K562 (cell line): ENCODE measurements at regions not wholly inside any gene's neighbourhood (a gene's known extent, or its start where the extent isn't known, plus 50 kb on each side); places are given as distances from the start of the nearest gene placed in this dataset.

ENCODE experiments used
- ATAC-seq: fragments of 200-7000 bp; cut with Tn5 transposase; 3 replicates; pipeline ENCODE4 v1.9.1; 2020; ENCODE audit warnings: moderate library complexity
- BruUV-seq: library from RNA; stranded (reverse); fragments of 400-500 nt; replicated peaks from 2 replicates; lab custom pipeline; 2021; lab: Mats Ljungman, UMichigan
- CTCF ChIA-PET: fragments of 300-600 bp; formaldehyde crosslinking; extraction: SDS; loops from one replicate; lab custom pipeline; 2021; ENCODE audit warnings: low intra/inter-chr PET ratio; lab: Yijun Ruan, JAX
- POLR2A ChIA-PET: fragments of 300-600, 350-650 bp; sonication (Branson Sonifier 250); formaldehyde crosslinking; extraction: SDS; loops from one replicate; lab custom pipeline; 2021; ENCODE audit warnings: antibody characterized with exemption, inconsistent platforms; lab: Yijun Ruan, JAX
- DNase-seq, 4 experiments: peaks; one replicate each; pipeline versions ENCODE4 v3.0.0 to v3.0.0-alpha.2; 2011 to 2018; ENCODE audit warnings: low spot score in 3 of 4, mixed read lengths in 3 of 4; ENCODE audit errors: extremely low read depth in 1 of 4
- FAIRE-seq: peaks from 2 replicates; lab custom pipeline; 2011; peaks lifted over from hg19 to GRCh38; lab: Jason Lieb, UNC
- H2AFZ ChIP-seq: 2 replicates; pipeline ENCODE4 v1.6.0; 2011; ENCODE audit warnings: low read depth, low read length, control low read depth, inconsistent platforms
- H3K27ac ChIP-seq: fragments of 200-600 bp; 3 replicates; pipeline ENCODE4 v1.8.0; 2011; ENCODE audit warnings: low read depth, mild to moderate bottlenecking, control low read depth, inconsistent platforms, low read length, moderate library complexity, mixed read lengths; ENCODE audit errors: extremely low read depth
- H3K27me3 ChIP-seq, 2 experiments: fragments of 300-600 bp in 1 of 2; 2 replicates in 1 of 2; 3 replicates in 1 of 2; pipeline versions ENCODE4 v1.6.0 to v1.8.0; 2011; ENCODE audit warnings: inconsistent platforms in 2 of 2, low read length in 2 of 2, mild to moderate bottlenecking in 1 of 2, mixed read lengths in 1 of 2, moderate library complexity in 1 of 2; ENCODE audit not compliant: control insufficient read depth in 2 of 2, insufficient read depth in 2 of 2
- H3K36me3 ChIP-seq: fragments of 300-600 bp; 3 replicates; pipeline ENCODE4 v1.8.0; 2011; ENCODE audit warnings: mild to moderate bottlenecking, low read length, inconsistent platforms; ENCODE audit not compliant: control insufficient read depth, insufficient read depth
- H3K4me1 ChIP-seq, 2 experiments: fragments of 200-600 bp in 1 of 2; replicated peaks in 1 of 2; 2 replicates in 1 of 2; 3 replicates in 1 of 2; pipeline versions ENCODE4 v1.5.1 to v1.8.0; 2011; ENCODE audit warnings: inconsistent platforms in 2 of 2, low read length in 2 of 2, mild to moderate bottlenecking in 1 of 2, mixed read lengths in 1 of 2, moderate library complexity in 1 of 2; ENCODE audit not compliant: control insufficient read depth in 2 of 2, insufficient read depth in 2 of 2
- H3K4me2 ChIP-seq: 2 replicates; pipeline ENCODE4 v1.6.1; 2011; ENCODE audit warnings: low read length, control low read depth, inconsistent platforms, mixed read lengths; ENCODE audit not compliant: insufficient read depth
- H3K4me3 ChIP-seq: fragments of 200-600 bp; sonication (generic), shearing (Covaris generic); 2 replicates; pipeline ENCODE4 v1.5.1; 2016; ENCODE audit warnings: control low read depth, inconsistent platforms
- H3K79me2 ChIP-seq: fragments of 200-600 bp; 3 replicates; pipeline ENCODE4 v1.8.0; 2011; ENCODE audit warnings: low read length, inconsistent platforms; ENCODE audit not compliant: control insufficient read depth, insufficient read depth
- H3K9ac ChIP-seq, 2 experiments: 2 replicates each; pipeline versions ENCODE4 v1.6.0 to v1.6.1; 2011; ENCODE audit warnings: low read depth in 2 of 2, low read length in 2 of 2, control low read depth in 1 of 2, inconsistent platforms in 1 of 2, mild to moderate bottlenecking in 1 of 2, mixed read lengths in 1 of 2; ENCODE audit not compliant: insufficient read depth in 1 of 2
- H3K9me1 ChIP-seq: one replicate; pipeline ENCODE4 v1.6.0; 2011; ENCODE audit warnings: inconsistent platforms, mild to moderate bottlenecking, low read length, moderate library complexity; ENCODE audit not compliant: control insufficient read depth, insufficient read depth
- H3K9me3 ChIP-seq: replicated peaks from 2 replicates; pipeline ENCODE4 v1.5.1; 2011; ENCODE audit warnings: low read depth, low read length, inconsistent platforms; ENCODE audit not compliant: control insufficient read depth, insufficient read depth
- H4K20me1 ChIP-seq: replicated peaks from 2 replicates; pipeline ENCODE4 v1.6.1; 2011; ENCODE audit warnings: low read length, inconsistent platforms, mixed read lengths; ENCODE audit not compliant: control insufficient read depth, insufficient read depth
- CBFA2T2 ChIP-seq: fragments of 450-650 bp; conservative IDR thresholded peaks from 2 replicates; pipeline ENCODE4 v1.6.1; 2017; ENCODE audit warnings: mild to moderate bottlenecking
- MAFK ChIP-seq: IDR thresholded peaks from 2 replicates; pipeline ENCODE4 v1.6.1; 2011; ENCODE audit warnings: low read length, improper control_type of control experiment
- MBD2 ChIP-seq: sonication (generic); IDR thresholded peaks from 2 replicates; pipeline ENCODE4 v1.6.1; 2016; ENCODE audit warnings: low read depth, borderline replicate concordance
- NFIC ChIP-seq: fragments of 450-650 bp; IDR thresholded peaks from 2 replicates; pipeline ENCODE4 v1.6.1; 2017; ENCODE audit warnings: mild to moderate bottlenecking, inconsistent platforms
- NFYB ChIP-seq: IDR thresholded peaks from 2 replicates; pipeline ENCODE4 v1.6.1; 2011; ENCODE audit warnings: mild to moderate bottlenecking, moderate library complexity; ENCODE audit not compliant: insufficient read length; ENCODE audit errors: extremely low read depth
- RBM34 ChIP-seq: fragments of 200-400 bp; formaldehyde crosslinking; IDR thresholded peaks from 2 replicates; pipeline ENCODE4 v1.6.1; 2018; ENCODE audit warnings: low read length, borderline replicate concordance; ENCODE audit not compliant: insufficient read depth
- RUNX1 ChIP-seq: sonication (generic); IDR thresholded peaks from 2 replicates; pipeline ENCODE4 v1.6.1; 2016; ENCODE audit warnings: antibody characterized with exemption, low read depth
- SETDB1 ChIP-seq: IDR thresholded peaks from one replicate; pipeline ENCODE4 v1.6.1; 2012; ENCODE audit warnings: low read length, control low read depth, inconsistent platforms
- SMAD2 ChIP-seq: fragments of 150-350 bp; IDR thresholded peaks from 2 replicates; pipeline ENCODE4 v1.6.1; 2014; ENCODE audit warnings: low read depth, mild to moderate bottlenecking, low read length
- YBX1 ChIP-seq: fragments of 450-650 bp; IDR thresholded peaks from 2 replicates; pipeline ENCODE4 v1.7.1; 2016; ENCODE audit warnings: mild to moderate bottlenecking
- ZFP30 ChIP-seq: fragments of 250-450 bp; sonication (Bioruptor Pico); IDR thresholded peaks from 2 replicates; pipeline ENCODE4 v1.8.0; 2022; ENCODE audit warnings: moderate library complexity, mild to moderate bottlenecking, inconsistent platforms, borderline replicate concordance
- ZNF263 ChIP-seq: sonication (generic); formaldehyde crosslinking; IDR thresholded peaks from 2 replicates; pipeline ENCODE4 v1.8.0; 2022; ENCODE audit warnings: mild to moderate bottlenecking, missing genetic modification reagents, borderline replicate concordance
- ZNF707 ChIP-seq: fragments of 250-450 bp; sonication (Bioruptor Pico); conservative IDR thresholded peaks from 2 replicates; pipeline ENCODE4 v1.8.0; 2022; ENCODE audit warnings: inconsistent platforms, mild to moderate bottlenecking, moderate library complexity
- ZNF764 ChIP-seq: fragments of 250-450 bp; sonication (Bioruptor Pico); IDR thresholded peaks from 2 replicates; pipeline ENCODE4 v1.4.0; 2020; ENCODE audit warnings: low read depth, mild to moderate bottlenecking, moderate library complexity
- ZZZ3 ChIP-seq: fragments of 450-650 bp; IDR thresholded peaks from 2 replicates; pipeline ENCODE4 v1.6.1; 2016; ENCODE audit warnings: antibody characterized with exemption, mild to moderate bottlenecking, moderate library complexity
- WGBS: fragments of 100-300 bp; shearing (Covaris generic); methylation state at CpG from one replicate; pipeline ENCODE4 v1.1.6; 2016; ENCODE audit warnings: low coverage, mixed read lengths; ENCODE audit not compliant: insufficient coverage; ENCODE audit errors: missing lambda C conversion rate; 5-methylcytosine and 5-hydroxymethylcytosine counted together
- in situ Hi-C: fragments of 300-500 bp; cut with MboI; formaldehyde crosslinking; loops from 4 replicates; pipeline ENCODE4 v1.15.0; 2018; ENCODE audit warnings: inconsistent platforms, mixed read lengths
- intact Hi-C: fragments of 100-400 bp; cut with micrococcal nuclease; formaldehyde crosslinking; loops from 2 replicates; pipeline ENCODE4 v1.14.2; 2022
- TF ChIP-seq, protein P1 (sequence below), 2 experiments: fragments of 450-650 bp in 1 of 2; sonication (generic) in 1 of 2; formaldehyde crosslinking in 1 of 2; IDR thresholded peaks in 1 of 2; conservative IDR thresholded peaks in 1 of 2; 2 replicates each; pipeline versions ENCODE4 v1.6.1 to v1.8.1; 2016 to 2023; ENCODE audit warnings: mild to moderate bottlenecking in 2 of 2, moderate library complexity in 2 of 2, inconsistent platforms in 1 of 2, missing genetic modification reagents in 1 of 2
- TF ChIP-seq, protein P2 (sequence below): fragments of 250-450 bp; sonication (Bioruptor Pico); IDR thresholded peaks from 2 replicates; pipeline ENCODE4 v1.8.0; 2022; ENCODE audit warnings: moderate library complexity, mild to moderate bottlenecking, inconsistent platforms

DNA sequence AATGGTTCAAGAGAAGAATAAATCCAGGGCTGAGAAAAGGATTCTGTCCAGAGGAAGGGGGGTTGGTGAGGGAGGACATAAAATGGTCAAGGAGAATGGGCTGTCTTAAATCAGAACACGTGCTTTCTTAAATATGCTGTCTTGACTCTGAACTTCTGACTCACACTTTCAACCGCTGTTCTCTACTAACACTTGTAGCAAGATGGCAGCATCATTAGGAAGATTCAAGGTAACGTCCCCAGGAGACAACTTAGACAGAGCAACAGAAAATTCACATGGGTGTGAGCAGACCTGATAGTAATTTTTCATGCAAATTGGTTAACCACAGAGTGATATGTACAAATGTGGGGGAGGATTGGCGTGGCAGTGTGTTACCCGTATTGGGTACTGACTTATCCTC, 126.8 kb upstream of the GALNT17 start:
- Histone ChIP-seq H3K36me3 (no peaks in the 10 kb centered on the region), H3K9ac (no peak overlapping the region), H2AFZ (no peak overlapping the region), H4K20me1 (no peaks in the 10 kb centered on the region), H3K79me2 (no peaks in the 10 kb centered on the region), H3K27ac (no peak overlapping the region)
- TF ChIP-seq, protein P1, sequence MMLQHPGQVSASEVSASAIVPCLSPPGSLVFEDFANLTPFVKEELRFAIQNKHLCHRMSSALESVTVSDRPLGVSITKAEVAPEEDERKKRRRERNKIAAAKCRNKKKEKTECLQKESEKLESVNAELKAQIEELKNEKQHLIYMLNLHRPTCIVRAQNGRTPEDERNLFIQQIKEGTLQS (IDR thresholded peaks at IDR 0.05), result no peak
- TF ChIP-seq, protein P1 (CRISPR knock-in tag; conservative IDR thresholded peaks at IDR 0.05), result no peak
- TF ChIP-seq NFIC (no peak), ZFP30 (CRISPR knock-in tag) (no peak)
- TF ChIP-seq, all 486 proteins: peak for 0
- POLR2A ChIA-PET, result no interaction called here
- no peaks in the 10 kb centered on the region for H3K9me3 ChIP-seq
- intact Hi-C loops (no loop called here), in situ Hi-C loops (no loop called here)
- H3K9me1 ChIP-seq, result no peaks in the 10 kb centered on the region
- under 1% methylated on average over 5 of the region's 5 CpGs for WGBS
- no peak overlapping the region for H3K4me3 ChIP-seq
- FAIRE-seq, result no peak
- H3K4me2 ChIP-seq, result no peak overlapping the region
- H3K4me1 ChIP-seq, result no peaks in the 10 kb centered on the region
- no peak for ATAC-seq
- DNase-seq, result no peak
- H3K27me3 ChIP-seq, result peaks cover 0 to 3% of the 10 kb centered on the region in 2 experiments; a peak in 2 of 5 replicates
- CTCF ChIA-PET, result no interaction called here
- no TSS peak for BruUV-seq

DNA sequence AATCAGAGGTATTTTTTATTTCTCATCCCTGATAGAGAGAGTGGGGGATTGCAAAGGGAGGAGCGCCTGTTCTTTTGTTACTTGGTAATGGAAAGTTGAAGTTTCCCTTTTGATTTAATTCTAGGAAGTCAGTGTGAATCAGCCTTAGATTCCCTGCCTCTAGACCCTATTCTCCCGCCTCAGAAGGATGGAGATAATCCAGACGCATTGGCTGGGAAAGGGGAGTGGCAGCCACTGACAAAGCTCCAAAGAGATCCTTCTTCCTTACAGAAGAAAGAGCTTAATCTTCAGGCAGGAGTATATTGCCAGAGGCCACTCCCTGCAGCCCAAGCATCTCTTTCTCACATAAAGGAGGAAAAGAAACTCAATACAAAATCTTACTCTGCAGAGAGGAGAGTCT, 122.3 kb upstream of the GALNT17 start:
- no peak overlapping the region for H3K4me2 ChIP-seq
- no peaks in the 10 kb centered on the region for H3K36me3 ChIP-seq
- H3K79me2 ChIP-seq, result no peaks in the 10 kb centered on the region
- intact Hi-C loops, result no loop called here
- no peak for DNase-seq
- no peak for FAIRE-seq
- no peaks in the 10 kb centered on the region for H3K9me1 ChIP-seq
- no peak overlapping the region for H3K4me3 ChIP-seq
- no peaks in the 10 kb centered on the region for H3K9me3 ChIP-seq
- H3K9ac ChIP-seq, result no peak overlapping the region
- ChIA-PET POLR2A (no interaction called here), CTCF (no interaction called here)
- H4K20me1 ChIP-seq, result no peaks in the 10 kb centered on the region
- no peak for ATAC-seq
- H2AFZ ChIP-seq, result no peak overlapping the region
- no peak overlapping the region for H3K27ac ChIP-seq
- no peaks in the 10 kb centered on the region for H3K4me1 ChIP-seq
- no TSS peak for BruUV-seq
- 2% methylated on average over 3 of the region's 3 CpGs for WGBS
- H3K27me3 ChIP-seq, result peaks cover 0 to 12% of the 10 kb centered on the region in 2 experiments; a peak in 3 of 5 replicates
- in situ Hi-C loops, result no loop called here
- no peak for TF ChIP-seq SETDB1
- TF ChIP-seq SMAD2, result no peak
- TF ChIP-seq, protein P2, sequence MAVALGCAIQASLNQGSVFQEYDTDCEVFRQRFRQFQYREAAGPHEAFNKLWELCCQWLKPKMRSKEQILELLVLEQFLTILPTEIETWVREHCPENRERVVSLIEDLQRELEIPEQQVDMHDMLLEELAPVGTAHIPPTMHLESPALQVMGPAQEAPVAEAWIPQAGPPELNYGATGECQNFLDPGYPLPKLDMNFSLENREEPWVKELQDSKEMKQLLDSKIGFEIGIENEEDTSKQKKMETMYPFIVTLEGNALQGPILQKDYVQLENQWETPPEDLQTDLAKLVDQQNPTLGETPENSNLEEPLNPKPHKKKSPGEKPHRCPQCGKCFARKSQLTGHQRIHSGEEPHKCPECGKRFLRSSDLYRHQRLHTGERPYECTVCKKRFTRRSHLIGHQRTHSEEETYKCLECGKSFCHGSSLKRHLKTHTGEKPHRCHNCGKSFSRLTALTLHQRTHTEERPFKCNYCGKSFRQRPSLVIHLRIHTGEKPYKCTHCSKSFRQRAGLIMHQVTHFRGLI (CRISPR knock-in tag), result no peak
- no peak for TF ChIP-seq MBD2
- TF ChIP-seq ZZZ3, result no peak
- TF ChIP-seq NFYB, result no peak
- no peak for TF ChIP-seq MAFK
- TF ChIP-seq ZNF764, result no peak
- no peak for TF ChIP-seq RBM34
- no peak for TF ChIP-seq RUNX1
- no peak for TF ChIP-seq ZNF263 (CRISPR knock-in tag)
- TF ChIP-seq YBX1, result no peak
- no peak for TF ChIP-seq CBFA2T2
- TF ChIP-seq ZNF707 (CRISPR knock-in tag), result no peak
